PC-9 (cell line): ENCODE measurements at regions not wholly inside any gene's neighbourhood (a gene's known extent, or its start where the extent isn't known, plus 50 kb on each side); places are given as distances from the start of the nearest gene placed in this dataset.

Experiments used
- BruUV-seq: library from RNA; stranded (reverse); fragments of 400-500 nt; replicated peaks from 2 replicates; lab custom pipeline; 2021; lab: Mats Ljungman, UMichigan
- CTCF ChIA-PET: fragments of 300-600 bp; sonication (Branson Sonifier 250); formaldehyde crosslinking; loops from one replicate; lab custom pipeline; 2022; ENCODE audit warnings: antibody characterized with exemption; lab: Charles Lee
- POLR2A ChIA-PET: fragments of 300-600 bp; sonication (Branson Sonifier 250); formaldehyde crosslinking; loops from one replicate; lab custom pipeline; 2022; ENCODE audit warnings: antibody characterized with exemption; ENCODE audit not compliant: unreplicated experiment; lab: Charles Lee
- DNase-seq, 2 experiments: peaks; one replicate each; pipeline versions ENCODE4 v3.0.0 to v3.0.0-alpha.2; 2015 to 2022; ENCODE audit warnings: mixed read lengths in 1 of 2
- H2AFZ ChIP-seq: fragments of 200-600 bp; sonication (generic); 2 replicates; pipeline ENCODE4 v1.8.1; 2017; ENCODE audit warnings: antibody characterized with exemption
- H3F3A ChIP-seq: fragments of 200-600 bp; sonication (generic); 2 replicates; pipeline ENCODE4 v1.8.1; 2017; ENCODE audit warnings: antibody characterized with exemption, mild to moderate bottlenecking, low read depth; ENCODE audit not compliant: insufficient read depth
- H3K27ac ChIP-seq: fragments of 200-600 bp; sonication (generic); 2 replicates; pipeline ENCODE4 v1.6.1; 2016; ENCODE audit warnings: mixed run types
- H3K27me3 ChIP-seq: fragments of 200-600 bp; sonication (generic); 2 replicates; pipeline ENCODE4 v1.6.1; 2016; ENCODE audit warnings: low read depth, mixed run types; ENCODE audit not compliant: insufficient read depth
- H3K36me3 ChIP-seq: fragments of 200-600 bp; sonication (generic); 2 replicates; pipeline ENCODE4 v1.6.1; 2016; ENCODE audit warnings: low read depth, mixed run types
- H3K4me1 ChIP-seq: fragments of 200-600 bp; sonication (generic); replicated peaks from 2 replicates; pipeline ENCODE4 v1.6.1; 2016; ENCODE audit warnings: mixed run types; ENCODE audit not compliant: insufficient read depth
- H3K4me2 ChIP-seq: fragments of 200-600 bp; sonication (generic); 2 replicates; pipeline ENCODE4 v1.6.1; 2017; ENCODE audit warnings: mixed run types
- H3K4me3 ChIP-seq: fragments of 200-600 bp; sonication (generic); 2 replicates; pipeline ENCODE4 v1.6.1; 2016; ENCODE audit warnings: mixed run types
- H3K79me2 ChIP-seq: fragments of 200-600 bp; sonication (generic); 2 replicates; pipeline ENCODE4 v1.6.1; 2017; ENCODE audit warnings: low read depth, mixed run types
- H3K9me2 ChIP-seq: fragments of 200-600 bp; sonication (generic); 2 replicates; pipeline ENCODE4 v1.8.1; 2017; ENCODE audit warnings: mild to moderate bottlenecking; ENCODE audit not compliant: insufficient read depth
- H3K9me3 ChIP-seq: fragments of 200-600 bp; sonication (generic); 2 replicates; pipeline ENCODE4 v1.8.1; 2016; ENCODE audit warnings: low read depth; ENCODE audit not compliant: insufficient read depth
- H4K20me1 ChIP-seq: fragments of 200-600 bp; sonication (generic); 2 replicates; pipeline ENCODE4 v1.8.1; 2017; ENCODE audit not compliant: insufficient read depth
- EZH2 ChIP-seq: fragments of 200-600 bp; sonication (generic); IDR thresholded peaks from 2 replicates; pipeline ENCODE4 v1.8.0; 2017; ENCODE audit warnings: antibody characterized with exemption, low read depth
- intact Hi-C: fragments of 100-400 bp; cut with micrococcal nuclease; formaldehyde crosslinking; loops from one replicate; pipeline ENCODE4 v1.10.0; 2022; ENCODE audit not compliant: unreplicated experiment
- TF ChIP-seq, protein P1 (sequence below): fragments of 200-600 bp; sonication (generic); conservative IDR thresholded peaks from 2 replicates; pipeline ENCODE4 v1.6.1; 2017; ENCODE audit warnings: mixed run types, antibody characterized with exemption, mild to moderate bottlenecking, moderate library complexity

DNA sequence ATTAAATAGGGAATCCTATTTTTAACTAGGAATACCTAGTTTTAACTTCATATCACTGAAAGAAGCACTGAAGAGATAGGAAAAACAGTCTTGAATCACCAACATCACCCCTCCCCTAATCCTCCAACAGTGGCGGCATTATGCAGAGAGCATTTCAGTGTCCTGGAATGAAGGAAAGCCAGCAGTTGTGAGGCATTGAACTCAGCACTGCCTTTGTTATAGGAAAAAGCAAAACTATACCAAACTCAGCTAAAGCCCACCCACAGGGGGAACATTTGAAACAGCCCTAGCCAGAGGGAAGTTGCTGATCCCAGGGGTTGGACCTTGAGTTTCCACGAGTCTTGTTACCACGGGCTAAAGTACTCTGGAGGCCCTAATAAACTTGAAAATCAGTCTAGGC is 310.6 kb upstream of the EDIL3 start:
- Histone ChIP-seq H2AFZ (no peak overlapping the region), H3K4me1 (peaks cover 19% of the 10 kb centered on the region), H3K79me2 (no peaks in the 10 kb centered on the region), H4K20me1 (no peaks in the 10 kb centered on the region), H3K9me2 (peaks cover 2% of the 10 kb centered on the region; the same call in 1 of the 2 replicates), H3K27ac (no peak overlapping the region), H3K36me3 (no peaks in the 10 kb centered on the region), H3K27me3 (no peaks in the 10 kb centered on the region), H3F3A (peaks cover 6% of the 10 kb centered on the region; the same call in 1 of the 2 replicates), H3K4me2 (no peak overlapping the region), H3K9me3 (peaks cover 4% of the 10 kb centered on the region; the same call in 1 of the 2 replicates), H3K4me3 (no peak overlapping the region)
- no peak for DNase-seq
- no TSS peak for BruUV-seq
- POLR2A ChIA-PET, result interaction anchor here (0.7 kb wide), 1 partner anchor 9 kb away, joined by 3 read pairs; no protein-coding TSS in a partner anchor
- no peak for TF ChIP-seq EZH2
- TF ChIP-seq, protein P1, sequence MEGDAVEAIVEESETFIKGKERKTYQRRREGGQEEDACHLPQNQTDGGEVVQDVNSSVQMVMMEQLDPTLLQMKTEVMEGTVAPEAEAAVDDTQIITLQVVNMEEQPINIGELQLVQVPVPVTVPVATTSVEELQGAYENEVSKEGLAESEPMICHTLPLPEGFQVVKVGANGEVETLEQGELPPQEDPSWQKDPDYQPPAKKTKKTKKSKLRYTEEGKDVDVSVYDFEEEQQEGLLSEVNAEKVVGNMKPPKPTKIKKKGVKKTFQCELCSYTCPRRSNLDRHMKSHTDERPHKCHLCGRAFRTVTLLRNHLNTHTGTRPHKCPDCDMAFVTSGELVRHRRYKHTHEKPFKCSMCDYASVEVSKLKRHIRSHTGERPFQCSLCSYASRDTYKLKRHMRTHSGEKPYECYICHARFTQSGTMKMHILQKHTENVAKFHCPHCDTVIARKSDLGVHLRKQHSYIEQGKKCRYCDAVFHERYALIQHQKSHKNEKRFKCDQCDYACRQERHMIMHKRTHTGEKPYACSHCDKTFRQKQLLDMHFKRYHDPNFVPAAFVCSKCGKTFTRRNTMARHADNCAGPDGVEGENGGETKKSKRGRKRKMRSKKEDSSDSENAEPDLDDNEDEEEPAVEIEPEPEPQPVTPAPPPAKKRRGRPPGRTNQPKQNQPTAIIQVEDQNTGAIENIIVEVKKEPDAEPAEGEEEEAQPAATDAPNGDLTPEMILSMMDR, result no peak
- CTCF ChIA-PET, result no interaction called here
- intact Hi-C loops, result loop anchor here (5.0 kb wide), 1 partner anchor 258 kb away; no protein-coding TSS in a partner anchor

DNA sequence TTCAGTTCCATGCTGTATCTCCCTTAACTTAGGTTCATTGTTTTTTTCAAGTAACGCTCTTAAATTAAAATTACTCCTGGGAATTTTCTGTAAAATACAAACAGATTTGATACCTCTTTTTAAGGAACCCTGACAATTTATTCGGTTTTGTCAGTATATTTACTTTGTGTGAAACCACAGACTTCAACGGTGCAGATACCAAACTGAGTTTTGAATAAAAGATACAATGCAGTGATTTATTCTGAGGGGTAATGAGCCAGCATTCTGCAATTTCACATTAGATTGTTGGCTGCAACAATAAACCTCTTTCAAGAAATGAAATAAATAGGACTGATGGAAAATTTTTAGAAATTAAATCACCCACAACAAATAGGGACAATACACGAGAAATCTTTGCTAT is 308.6 kb upstream of the EDIL3 start:
- peaks cover 6% of the 10 kb centered on the region; the same call in 1 of the 2 replicates for H3K9me2 ChIP-seq
- intact Hi-C loops, result no loop called here
- H3K27ac ChIP-seq, result no peak overlapping the region
- no peak overlapping the region for H3K4me2 ChIP-seq
- H3K79me2 ChIP-seq, result no peaks in the 10 kb centered on the region
- TF ChIP-seq, protein P1, result no peak
- TF ChIP-seq EZH2, result no peak
- H3F3A ChIP-seq, result peaks cover 6% of the 10 kb centered on the region; the same call in 1 of the 2 replicates
- ChIA-PET POLR2A (no interaction called here), CTCF (no interaction called here)
- H3K4me3 ChIP-seq, result no peak overlapping the region
- no peaks in the 10 kb centered on the region for H3K36me3 ChIP-seq
- BruUV-seq, result no TSS peak
- no peak overlapping the region for H2AFZ ChIP-seq
- no peak for DNase-seq
- peaks cover 25% of the 10 kb centered on the region for H3K4me1 ChIP-seq
- H3K9me3 ChIP-seq, result peaks cover 4% of the 10 kb centered on the region; the same call in 1 of the 2 replicates
- H3K27me3 ChIP-seq, result no peaks in the 10 kb centered on the region
- no peaks in the 10 kb centered on the region for H4K20me1 ChIP-seq

DNA sequence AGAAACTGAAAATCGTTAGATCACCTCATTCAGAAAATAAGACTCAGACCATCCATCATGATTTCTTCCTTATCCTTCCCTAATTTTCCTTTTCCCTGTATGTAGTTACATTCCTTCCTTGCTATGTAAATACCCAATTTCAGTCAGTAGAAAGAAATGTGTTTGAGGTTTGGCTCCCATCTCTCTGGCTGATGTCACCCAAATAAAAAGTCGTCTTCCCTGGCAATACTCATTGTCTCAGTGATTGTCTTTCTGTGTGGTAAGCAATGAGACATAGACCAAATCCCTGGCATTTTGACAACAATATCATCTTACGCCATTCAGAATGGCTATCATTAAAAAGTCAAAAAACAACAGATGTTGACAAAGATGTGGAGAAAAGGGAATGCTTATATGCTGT is 303.9 kb upstream of the EDIL3 start:
- BruUV-seq, result no TSS peak
- DNase-seq, result no peak
- ChIA-PET POLR2A (no interaction called here), CTCF (no interaction called here)
- Histone ChIP-seq H2AFZ (no peak overlapping the region), H3K27ac (no peak overlapping the region), H3K9me2 (peaks cover 6% of the 10 kb centered on the region; the same call in 1 of the 2 replicates), H3K27me3 (no peaks in the 10 kb centered on the region), H3K4me3 (no peak overlapping the region), H3K4me2 (no peak overlapping the region), H3K79me2 (no peaks in the 10 kb centered on the region), H3K36me3 (no peaks in the 10 kb centered on the region), H3F3A (no peaks in the 10 kb centered on the region), H3K9me3 (no peaks in the 10 kb centered on the region), H4K20me1 (no peaks in the 10 kb centered on the region), H3K4me1 (0 out of 2 replicates have a peak, but pooled peaks cover 8% of the 10 kb centered on the region)
- intact Hi-C loops, result no loop called here
- TF ChIP-seq, protein P1, result no peak
- no peak for TF ChIP-seq EZH2
